ENCODE measurements at regions not wholly inside any gene's neighbourhood (a gene's known extent, or its start where the extent isn't known, plus 50 kb on each side); places are given as distances from the start of the nearest gene placed in this dataset.

DNA sequence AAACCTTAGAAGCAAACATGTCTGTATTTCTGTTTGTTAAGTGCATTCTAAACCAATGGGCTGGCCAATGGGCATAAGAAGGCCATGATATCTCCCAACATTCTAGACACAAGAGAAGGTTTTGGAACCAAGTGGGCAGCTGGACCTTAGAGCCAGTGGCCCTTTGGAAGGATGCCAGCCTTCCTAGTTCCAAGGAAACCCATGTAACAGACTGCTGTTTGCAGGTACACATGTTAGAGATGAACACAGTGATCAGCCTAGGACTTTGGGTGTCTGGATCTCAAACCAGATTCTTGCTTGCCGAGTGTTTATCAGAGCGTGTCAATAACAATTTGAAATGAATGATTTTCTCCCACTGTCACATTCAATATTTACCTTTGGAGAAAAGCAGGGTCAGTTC lies 97.5 kb upstream of the COPS8 start:
- H3K36me3 ChIP-seq = no peaks in the 10 kb centered on the region
- H3K4me3 ChIP-seq = no peak overlapping the region
- H3K27me3 ChIP-seq = no peaks in the 10 kb centered on the region
- H3K9me3 ChIP-seq = peaks cover 0 to 7% (median 3%) of the 10 kb centered on the region in 4 donors
- TF ChIP-seq CTCF (IDR thresholded peaks at IDR 0.05) (no peak), POLR2AphosphoS5 (IDR thresholded peaks at IDR 0.05) (no peak), EP300 (IDR thresholded peaks at IDR 0.05) (no peak), POLR2A (IDR thresholded peaks at IDR 0.05) (no peak)
- H3K4me1 ChIP-seq = peaks cover 0 to 35% (median 21%) of the 10 kb centered on the region in 4 donors
- peak overlapping the region; percentile 14 to 88 (median 76) for H3K27ac ChIP-seq
- WGBS, 5 donors = 52 to 76% (median 63%) methylated on average over 2 of the region's 2 CpGs
- intact Hi-C loops (cut with DNase I; ENCODE audit: low total_unique reads) = no loop called here
- DNase-seq = no peak

GRCh38 chr2:236988690-236989624 lies 96.7 kb upstream of the COPS8 start:
- H3K36me3 ChIP-seq = no peaks in the 10 kb centered on the region
- no peak overlapping the region for H3K4me3 ChIP-seq
- peak; percentile 39 to 74 for DNase-seq
- peak overlapping the region; percentile 60 to 88 (median 76) for H3K27ac ChIP-seq
- no peaks in the 10 kb centered on the region for H3K27me3 ChIP-seq
- H3K4me1 ChIP-seq = peaks cover 0 to 35% (median 21%) of the 10 kb centered on the region in 4 donors
- H3K9me3 ChIP-seq = no peaks in the 10 kb centered on the region
- intact Hi-C loops (cut with DNase I; ENCODE audit: low total_unique reads) = no loop called here
- 31 to 48% (median 34%) methylated on average over 15 to 16 of the region's 16 CpGs for WGBS, 5 donors
- TF ChIP-seq POLR2AphosphoS5 (IDR thresholded peaks at IDR 0.05) (peak; percentile 17 to 54 (median 48)), POLR2A (IDR thresholded peaks at IDR 0.05) (no peak), CTCF (IDR thresholded peaks at IDR 0.05) (no peak), EP300 (IDR thresholded peaks at IDR 0.05) (peak; percentile 82)

- 60 to 91% (median 88%) methylated on average over 2 of the region's 2 CpGs for WGBS, 5 donors
- DNase-seq = no peak
- intact Hi-C loops (cut with DNase I; ENCODE audit: low total_unique reads) = no loop called here
- Histone ChIP-seq H3K9me3 (no peaks in the 10 kb centered on the region), H3K27ac (peak overlapping the region in 1 of 5 donors; percentile 77), H3K4me3 (no peak overlapping the region), H3K4me1 (peaks cover 3 to 40% (median 21%) of the 10 kb centered on the region in 4 donors), H3K27me3 (no peaks in the 10 kb centered on the region), H3K36me3 (no peaks in the 10 kb centered on the region)
- TF ChIP-seq EP300 (IDR thresholded peaks at IDR 0.05) (no peak), POLR2AphosphoS5 (IDR thresholded peaks at IDR 0.05) (no peak), CTCF (IDR thresholded peaks at IDR 0.05) (no peak), POLR2A (IDR thresholded peaks at IDR 0.05) (no peak)
Observed at GRCh38 chr2:236990552-236990951, 95.1 kb upstream of the COPS8 start.

GRCh38 chr2:236991874-236992273 lies 93.8 kb upstream of the COPS8 start:
- DNase-seq = no peak
- TF ChIP-seq EP300 (IDR thresholded peaks at IDR 0.05) (no peak), POLR2AphosphoS5 (IDR thresholded peaks at IDR 0.05) (no peak), CTCF (IDR thresholded peaks at IDR 0.05) (no peak), POLR2A (IDR thresholded peaks at IDR 0.05) (no peak)
- Histone ChIP-seq H3K27me3 (no peaks in the 10 kb centered on the region), H3K36me3 (no peaks in the 10 kb centered on the region), H3K4me3 (no peak overlapping the region), H3K9me3 (no peaks in the 10 kb centered on the region), H3K27ac (no peak overlapping the region), H3K4me1 (peaks cover 6 to 41% (median 27%) of the 10 kb centered on the region in 4 donors)
- WGBS, 5 donors = 72 to 87% (median 83%) methylated on average over 1 of the region's 1 CpG
- intact Hi-C loops (cut with DNase I; ENCODE audit: low total_unique reads) = no loop called here
